SK-N-SH (cell line): ENCODE measurements at regions not wholly inside any gene's neighbourhood (a gene's known extent, or its start where the extent isn't known, plus 50 kb on each side); places are given as distances from the start of the nearest gene placed in this dataset.

Experiments
- CHD2 ChIP-seq: fragments of 150-350 bp; IDR thresholded peaks from 2 replicates; pipeline ENCODE4 v1.6.1; 2018; ENCODE audit warnings: low read length; ENCODE audit not compliant: partially characterized antibody
- CTCF ChIP-seq: fragments of 200-600 bp; sonication (generic); IDR thresholded peaks from 2 replicates; pipeline ENCODE4 v1.6.1; 2017; ENCODE audit warnings: antibody characterized with exemption, mild to moderate bottlenecking, moderate library complexity
- FOSL2 ChIP-seq: IDR thresholded peaks from 2 replicates; pipeline ENCODE4 v1.4.0; 2012; ENCODE audit warnings: low read depth, mild to moderate bottlenecking, moderate library complexity, borderline replicate concordance
- GABPA ChIP-seq: IDR thresholded peaks from 2 replicates; pipeline ENCODE4 v1.4.0; 2012; ENCODE audit warnings: low read depth, mild to moderate bottlenecking
- JUND ChIP-seq: IDR thresholded peaks from 2 replicates; pipeline ENCODE4 v1.4.0; 2012
- MAX ChIP-seq: IDR thresholded peaks from 2 replicates; pipeline ENCODE4 v1.4.0; 2012; ENCODE audit warnings: low read depth
- RAD21 ChIP-seq: IDR thresholded peaks from 2 replicates; pipeline ENCODE4 v1.6.1; 2012; ENCODE audit warnings: mild to moderate bottlenecking, low read length
- REST ChIP-seq: IDR thresholded peaks from 2 replicates; pipeline ENCODE4 v1.6.1; 2012; ENCODE audit warnings: mild to moderate bottlenecking, low read depth, low read length, moderate library complexity
- TCF12 ChIP-seq: IDR thresholded peaks from 2 replicates; pipeline ENCODE4 v1.4.0; 2012
- YY1 ChIP-seq: IDR thresholded peaks from 2 replicates; pipeline ENCODE4 v1.4.0; 2012; ENCODE audit warnings: low read depth, mild to moderate bottlenecking

GRCh38 chr17:13131225-13131624 is 113.4 kb upstream of the ELAC2 start:
- TF ChIP-seq REST (no peak), CTCF (no peak), TCF12 (no peak), MAX (no peak), RAD21 (no peak), GABPA (no peak), FOSL2 (no peak), CHD2 (no peak), YY1 (no peak), JUND (no peak)
